ENCODE measurements at regions not wholly inside any gene's neighbourhood (a gene's known extent, or its start where the extent isn't known, plus 50 kb on each side); places are given as distances from the start of the nearest gene placed in this dataset.
"Not testable (repeated sequence)": the region's sequence is repeated elsewhere in the genome, so short reads cannot be mapped to it uniquely, and the experiment has no call there.

DNA sequence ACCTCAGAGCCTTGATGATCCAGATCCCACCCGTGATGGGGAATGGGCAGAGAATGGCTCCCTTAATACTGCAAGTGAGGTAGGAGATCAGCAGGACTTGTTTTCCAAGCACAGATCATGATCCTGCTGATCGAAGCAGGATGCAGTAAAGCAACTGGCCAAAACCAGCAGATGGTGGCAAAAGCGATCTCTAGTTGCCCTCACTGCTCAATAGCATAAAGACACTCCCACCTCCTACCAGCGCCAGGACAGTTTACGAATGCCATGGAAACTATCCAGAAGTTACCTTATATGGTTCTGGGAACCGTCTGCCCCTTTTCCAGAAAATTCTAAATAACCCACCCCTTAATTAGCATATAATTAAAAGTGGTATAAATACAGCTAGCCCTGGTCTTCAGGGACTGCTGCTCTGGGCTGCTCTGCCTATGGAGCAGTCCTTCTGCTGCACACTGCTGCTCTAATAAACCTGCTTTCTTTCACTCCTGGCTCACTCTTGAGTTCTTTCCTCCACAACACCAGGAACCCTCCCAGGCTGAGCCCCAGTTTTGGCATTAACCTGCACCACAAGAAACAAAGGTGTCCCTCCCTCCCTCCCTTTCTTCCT, 415.8 kb downstream of the PREX1 start:
- no peak for DNase-seq (ENCODE audit: extremely low read depth, low read depth)

- no peak for DNase-seq (ENCODE audit: extremely low read depth, low read depth)
Observed at GRCh38 chr20:48411245-48411644, 416.6 kb downstream of the PREX1 start.

DNA sequence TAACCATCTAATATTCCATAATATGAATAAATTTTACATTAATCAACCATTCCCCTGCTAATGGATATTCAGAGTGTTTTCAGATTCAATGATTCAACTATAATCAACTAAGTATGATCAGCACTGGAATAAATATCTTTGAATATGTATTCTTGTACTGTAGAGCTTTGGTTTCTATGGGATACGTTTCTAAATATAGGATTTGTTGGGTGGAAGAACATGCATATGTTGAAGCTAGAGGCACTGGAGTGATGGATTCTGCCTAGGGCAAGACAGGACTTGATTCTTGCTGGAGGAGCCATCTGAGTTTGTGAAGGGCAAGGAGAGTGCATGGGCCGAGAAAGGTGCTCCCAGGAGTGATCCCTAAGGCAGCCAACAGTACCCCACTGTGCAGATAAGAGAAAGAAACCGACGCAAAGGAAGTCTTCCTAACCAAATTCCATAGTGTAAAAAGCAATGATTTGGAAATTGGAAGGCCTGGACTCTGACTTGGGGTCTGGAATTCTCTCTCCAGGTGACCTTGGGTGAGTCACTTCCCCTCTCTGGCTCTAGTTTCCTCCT, 418.7 kb downstream of the PREX1 start:
- DNase-seq (ENCODE audit: extremely low read depth, low read depth) = no peak

DNA sequence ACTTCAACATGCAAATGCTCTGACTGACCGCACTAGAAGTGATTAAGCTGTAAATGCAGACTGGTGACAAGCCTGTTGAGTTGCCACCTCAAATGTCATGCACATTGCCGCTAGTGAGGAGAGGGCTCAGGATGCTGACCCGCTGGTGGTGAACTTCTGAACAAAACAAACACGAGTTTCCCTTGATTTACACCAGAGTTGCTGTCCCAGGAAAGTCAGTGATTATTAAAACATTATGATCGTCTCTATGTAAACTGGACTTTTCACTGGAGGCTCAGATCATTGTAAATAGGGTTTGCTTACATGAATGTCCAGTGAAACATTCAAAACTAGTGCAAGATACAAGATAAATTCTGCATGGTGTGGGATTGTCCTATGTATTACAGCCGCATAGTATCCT, 420.1 kb downstream of the PREX1 start:
- no peak for DNase-seq (ENCODE audit: extremely low read depth, low read depth)

GRCh38 chr20:48406912-48407340, 420.9 kb downstream of the PREX1 start:
- no peak for DNase-seq (ENCODE audit: extremely low read depth, low read depth)

DNA sequence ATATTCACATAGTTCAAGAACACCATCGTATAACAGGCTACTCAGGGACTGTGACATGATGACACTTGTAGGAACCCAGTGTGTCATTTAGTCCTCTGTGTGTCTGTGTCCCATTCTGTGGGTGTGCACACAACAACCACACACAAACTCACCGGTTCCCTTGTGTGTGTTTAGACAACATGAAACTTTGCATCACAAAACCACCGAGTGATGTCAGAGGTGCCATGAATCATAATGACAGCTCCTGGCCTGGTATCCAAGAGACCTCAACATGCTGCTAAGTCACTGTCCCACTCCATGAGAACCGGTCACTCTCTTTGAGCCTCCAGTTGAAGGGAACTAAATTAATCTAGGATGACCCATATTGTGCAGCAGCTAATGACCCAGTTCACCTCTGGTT, 421.3 kb downstream of the PREX1 start:
- DNase-seq (ENCODE audit: extremely low read depth, low read depth) = no peak

DNA sequence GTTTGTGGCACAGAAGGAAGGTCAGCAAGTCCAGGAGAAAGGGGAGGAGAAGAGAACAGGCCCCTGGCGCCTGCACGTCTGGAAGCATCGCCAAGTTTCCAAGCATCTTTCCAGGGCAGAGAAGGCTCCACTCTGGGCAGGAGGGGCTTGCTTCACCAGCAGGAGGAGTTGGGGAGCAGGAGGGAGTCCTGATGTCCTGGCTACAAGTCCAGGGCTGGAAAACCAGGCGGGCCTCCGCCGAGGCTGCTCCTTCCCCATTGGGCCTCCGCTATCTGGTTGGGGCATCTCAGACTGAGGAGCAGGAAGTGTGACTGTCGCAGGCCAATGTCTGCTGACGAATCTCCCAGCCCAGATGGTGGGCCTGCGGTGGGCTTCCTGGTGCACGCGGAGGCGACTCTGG, 421.9 kb downstream of the PREX1 start:
- no peak for DNase-seq (ENCODE audit: extremely low read depth, low read depth)

DNA sequence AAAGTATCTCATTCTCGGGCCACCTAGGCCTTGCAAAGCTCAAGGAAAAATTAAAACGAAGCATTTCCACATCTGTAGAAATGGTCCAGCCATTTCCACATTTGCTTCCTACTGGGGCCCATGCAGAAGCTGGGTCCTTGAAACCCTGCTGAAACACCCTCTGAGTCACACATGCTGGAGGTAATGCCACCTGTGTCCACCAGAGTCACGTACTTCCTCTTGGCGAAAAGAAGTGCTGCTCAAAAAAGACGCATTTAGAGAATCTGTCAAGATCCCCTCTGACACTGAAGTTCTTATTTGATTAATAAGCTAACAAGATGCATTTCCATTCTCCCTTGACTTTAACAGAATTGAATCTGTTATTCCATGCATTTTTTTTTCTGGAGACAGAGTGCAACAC, 423.2 kb downstream of the PREX1 start:
- no peak for DNase-seq (ENCODE audit: extremely low read depth, low read depth)

GRCh38 chr20:48403167-48403761, 424.5 kb downstream of the PREX1 start:
- no peak for DNase-seq (ENCODE audit: extremely low read depth, low read depth)

DNA sequence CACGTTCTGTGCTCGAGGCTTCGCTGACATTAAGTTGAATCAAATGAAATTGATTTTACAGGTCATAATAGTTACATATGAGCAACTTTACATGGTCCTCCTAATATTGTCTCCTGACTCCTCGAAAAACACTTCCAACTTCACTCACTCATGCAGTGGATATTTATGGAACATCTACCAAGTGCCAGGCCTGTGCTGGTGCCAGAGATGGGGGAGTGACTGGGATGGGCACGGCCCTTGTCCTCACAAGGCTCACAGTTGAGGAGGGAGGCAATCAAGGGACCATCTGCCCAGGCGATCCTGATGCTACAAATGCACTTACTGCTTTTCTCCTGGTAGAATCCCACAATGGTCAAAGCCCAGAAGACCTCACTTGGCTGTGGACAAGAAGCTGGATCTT, 426.4 kb downstream of the PREX1 start:
- no peak for DNase-seq (ENCODE audit: extremely low read depth, low read depth)

DNA sequence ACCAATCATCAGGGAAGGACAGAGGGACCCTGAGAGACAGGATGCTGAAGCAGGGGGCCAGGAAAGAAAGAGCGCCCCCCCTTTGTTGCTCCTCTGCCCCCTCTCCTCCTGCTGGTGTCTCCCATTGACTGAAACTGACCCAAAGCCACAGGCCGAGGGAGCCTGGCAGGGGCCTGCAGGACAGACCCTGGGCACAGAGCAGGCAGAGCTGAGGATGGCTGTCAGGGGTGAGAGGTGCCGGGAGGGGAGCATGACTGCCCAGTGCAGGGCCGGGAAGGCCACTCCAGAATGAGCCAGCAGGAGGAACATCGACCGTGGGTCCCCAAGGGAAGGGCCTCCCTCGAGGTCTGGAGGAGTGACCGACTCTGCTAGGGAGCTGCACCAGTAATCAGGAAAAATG, 427.8 kb downstream of the PREX1 start:
- DNase-seq (ENCODE audit: extremely low read depth, low read depth) = no peak

DNA sequence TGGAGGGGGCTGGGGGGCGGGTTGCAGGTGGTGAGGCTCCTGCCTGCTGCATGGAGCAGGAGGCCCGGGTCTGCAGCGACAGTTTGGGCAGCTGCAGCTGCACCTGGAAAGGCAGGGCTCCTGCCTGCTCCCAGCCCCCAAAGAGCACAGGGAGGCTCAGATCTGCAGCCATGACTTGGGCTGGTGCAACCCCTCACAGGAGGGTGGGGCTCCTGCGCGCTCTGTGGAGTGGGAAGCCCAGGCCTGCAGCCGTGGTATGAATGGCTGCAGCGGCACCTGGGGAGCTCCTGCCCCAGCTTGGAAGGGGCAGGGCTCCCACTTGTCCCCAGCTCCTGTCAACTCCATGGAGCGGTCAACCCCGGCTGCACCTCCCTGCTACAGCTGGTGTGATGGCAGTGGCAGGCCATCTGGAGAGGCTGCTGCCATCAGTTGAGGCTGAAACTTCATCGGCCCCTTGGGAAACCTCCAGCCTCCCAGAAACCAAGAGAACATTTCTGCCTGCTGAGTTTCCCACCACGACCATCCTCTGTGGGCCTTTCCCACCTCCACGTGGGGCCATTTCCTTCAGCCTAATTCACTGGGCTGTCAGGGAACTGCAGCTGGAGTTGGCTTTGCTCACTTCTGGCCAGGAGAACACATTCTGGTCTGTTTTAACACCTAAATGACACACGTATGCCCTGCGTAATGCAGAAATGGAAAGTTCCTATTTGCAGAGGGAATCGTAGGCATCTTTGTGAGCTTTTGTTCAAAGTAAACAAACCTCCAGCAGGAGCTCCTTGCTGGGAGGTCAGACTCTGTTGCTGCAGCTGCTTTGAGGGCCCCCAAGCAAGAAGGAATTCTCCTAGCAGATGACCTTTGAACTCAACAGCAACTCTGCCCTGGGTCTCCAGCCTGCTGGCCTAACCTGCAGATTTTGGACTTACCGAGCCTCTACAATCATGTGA, 429.0 kb downstream of the PREX1 start:
- no peak for DNase-seq (ENCODE audit: extremely low read depth, low read depth)

DNA sequence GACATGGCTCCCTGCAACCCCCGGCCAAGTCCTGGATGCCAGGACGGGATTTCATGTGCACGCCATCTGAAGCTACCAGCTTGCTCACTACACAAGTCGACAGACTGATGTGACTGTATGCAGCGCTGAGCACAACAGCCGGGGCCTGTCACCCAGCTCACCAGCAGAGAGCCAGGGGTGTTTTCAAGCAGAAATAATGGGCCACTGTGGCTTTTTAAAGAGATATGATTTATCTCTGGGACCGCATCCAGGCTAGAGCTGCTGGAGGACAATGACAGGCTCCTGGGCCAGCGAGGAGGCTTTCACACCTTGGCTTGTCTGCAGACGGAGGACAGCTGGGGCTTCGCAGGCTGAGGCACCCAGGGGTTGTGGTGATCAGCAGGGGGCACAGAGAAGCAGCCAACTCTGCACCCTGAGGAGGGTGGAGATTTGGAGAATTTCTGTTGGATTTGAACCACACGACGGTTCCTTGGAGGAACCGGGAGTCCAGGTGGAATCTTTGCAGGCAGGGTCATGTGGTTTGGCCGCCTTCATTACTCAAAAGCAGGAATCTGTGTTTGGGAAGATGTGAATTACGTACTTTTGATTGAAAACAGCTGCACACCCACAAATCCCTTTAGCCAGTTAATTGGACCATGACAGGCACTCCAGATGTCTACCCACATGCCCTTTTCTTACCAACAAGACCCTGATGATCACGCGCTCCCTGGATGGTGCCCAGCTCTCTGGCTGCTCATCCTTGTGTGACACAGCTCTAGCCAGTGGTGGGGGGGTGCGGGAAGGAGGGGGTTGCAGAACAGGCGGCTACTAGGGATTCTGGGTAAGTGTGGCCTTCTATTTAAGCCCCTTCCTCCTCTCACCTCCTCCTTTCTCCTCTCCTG, 430.6 kb downstream of the PREX1 start:
- not testable (repeated sequence) for DNase-seq (ENCODE audit: extremely low read depth, low read depth)

DNA sequence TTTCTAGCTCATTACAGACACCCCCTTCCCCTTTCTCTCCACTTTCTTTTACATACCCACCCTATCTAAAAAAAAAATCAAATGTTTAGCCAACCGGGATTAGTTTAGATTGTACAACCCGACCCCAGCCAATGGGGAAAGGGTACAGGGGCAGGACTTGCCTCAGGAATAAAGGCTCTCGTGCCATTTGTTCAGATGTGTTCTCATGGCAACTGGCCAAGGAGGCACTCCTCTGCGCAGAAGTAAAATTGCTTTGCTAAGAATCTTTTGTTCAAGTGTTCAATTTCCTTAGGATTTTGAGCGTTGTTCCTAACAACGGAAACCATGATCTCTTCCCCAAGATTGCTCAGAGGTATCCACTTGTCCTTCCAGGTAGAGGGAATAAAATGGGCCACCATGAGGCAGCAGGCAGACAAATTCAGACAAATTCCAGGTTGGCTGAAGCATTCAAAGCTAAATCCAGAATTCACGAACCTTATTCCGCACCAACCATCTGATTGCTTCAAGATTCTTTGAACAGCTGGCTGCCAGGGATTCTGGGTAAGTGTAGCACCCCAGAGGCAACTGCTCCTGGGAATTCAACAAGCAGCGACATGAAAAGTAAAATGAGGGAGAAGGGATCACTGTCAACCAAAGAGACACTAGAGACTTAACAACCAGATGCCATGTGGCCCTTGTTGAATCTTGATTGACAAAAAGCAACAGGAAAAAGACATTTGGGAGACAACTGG, 431.8 kb downstream of the PREX1 start:
- DNase-seq (ENCODE audit: extremely low read depth, low read depth) = no peak

GRCh38 chr20:48394415-48395081, 433.3 kb downstream of the PREX1 start:
- DNase-seq (ENCODE audit: extremely low read depth, low read depth) = no peak

DNA sequence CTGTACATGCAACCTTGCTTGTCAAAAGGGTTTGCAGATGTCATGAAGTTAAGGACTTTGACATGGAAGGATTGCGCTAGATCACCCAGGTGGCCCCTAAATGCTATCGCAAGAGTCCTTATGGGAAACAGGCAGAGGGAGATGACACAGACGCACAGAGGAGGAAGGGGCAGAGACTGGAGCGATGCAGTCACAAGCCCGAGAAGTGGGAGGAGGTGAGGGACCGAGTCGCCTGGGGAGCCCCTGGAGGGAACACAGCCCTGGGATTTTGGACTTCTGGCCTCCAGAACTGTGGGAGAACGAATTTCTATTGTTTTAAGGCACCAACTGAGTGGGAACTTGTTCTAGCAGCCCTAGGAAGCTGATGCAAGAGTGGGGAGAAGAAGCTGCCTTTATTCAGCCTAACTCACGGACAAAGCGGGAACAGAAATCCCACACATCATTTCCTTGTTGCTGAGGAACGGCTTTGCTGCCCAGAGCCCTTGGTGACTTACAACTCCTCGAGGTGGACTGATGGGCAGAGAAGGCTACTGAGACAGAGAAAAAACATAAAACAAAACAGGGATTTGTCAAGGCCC, 434.0 kb downstream of the PREX1 start:
- DNase-seq (ENCODE audit: extremely low read depth, low read depth) = no peak

- DNase-seq (ENCODE audit: extremely low read depth, low read depth) = no peak
Observed at GRCh38 chr20:48393311-48393685, 434.5 kb downstream of the PREX1 start.

GRCh38 chr20:48392407-48393310, 435.1 kb downstream of the PREX1 start:
- DNase-seq (ENCODE audit: extremely low read depth, low read depth) = no peak
